CD14-positive monocyte (primary cell): ENCODE measurements at regions not wholly inside any gene's neighbourhood (a gene's known extent, or its start where the extent isn't known, plus 50 kb on each side); places are given as distances from the start of the nearest gene placed in this dataset.

Source experiments
- DNase-seq, 3 donors: peaks; one replicate each; pipeline ENCODE4 v3.0.0-alpha.2; 2011 to 2022
- H2AFZ ChIP-seq: 2 replicates; pipeline ENCODE4 v1.6.0; 2012; ENCODE audit warnings: mild to moderate bottlenecking, low read depth, low read length, inconsistent platforms; ENCODE audit not compliant: insufficient read depth, poor library complexity, severe bottlenecking
- H3K27ac ChIP-seq, 2 donors: 1 replicate in 1 of 2; 2 replicates in 1 of 2; pipeline ENCODE4 v1.5.1; 2012 to 2013; ENCODE audit warnings: low read length in 2 of 2, control low read depth in 1 of 2, inconsistent platforms in 1 of 2, low read depth in 1 of 2, mild to moderate bottlenecking in 1 of 2
- H3K27me3 ChIP-seq, 2 donors: one replicate each; pipeline versions ENCODE4 v1.6.0 to v1.6.1; 2011 to 2013; ENCODE audit warnings: low read length in 2 of 2; ENCODE audit not compliant: control insufficient read depth in 2 of 2, insufficient read depth in 2 of 2
- H3K36me3 ChIP-seq, 2 donors: replicated peaks in 1 of 2; 1 replicate in 1 of 2; 2 replicates in 1 of 2; pipeline versions ENCODE4 v1.5.1 to v1.6.1; 2012 to 2013; ENCODE audit warnings: low read length in 2 of 2, control low read depth in 1 of 2, inconsistent platforms in 1 of 2, mild to moderate bottlenecking in 1 of 2; ENCODE audit not compliant: insufficient read depth in 2 of 2, control insufficient read depth in 1 of 2
- H3K4me1 ChIP-seq, 2 donors: 1 replicate in 1 of 2; 2 replicates in 1 of 2; pipeline versions ENCODE4 v1.5.1 to v1.6.1; 2012 to 2013; ENCODE audit warnings: low read length in 2 of 2, control low read depth in 1 of 2, inconsistent platforms in 1 of 2, mild to moderate bottlenecking in 1 of 2, moderate library complexity in 1 of 2; ENCODE audit not compliant: insufficient read depth in 2 of 2, control insufficient read depth in 1 of 2
- H3K4me2 ChIP-seq: replicated peaks from 2 replicates; pipeline ENCODE3; 2012; ENCODE audit warnings: low read length, moderate library complexity, mild to moderate bottlenecking; ENCODE audit not compliant: poor library complexity, severe bottlenecking; ENCODE audit errors: extremely low read depth
- H3K4me3 ChIP-seq, 3 experiments: fragments of 200-600 bp in 1 of 3; sonication (generic) in 1 of 3; replicated peaks in 1 of 3; 1 replicate in 2 of 3; 2 replicates in 1 of 3; pipeline ENCODE4 v1.5.1; 2011 to 2013; ENCODE audit warnings: low read length in 3 of 3, mild to moderate bottlenecking in 3 of 3, control low read depth in 2 of 3, low read depth in 2 of 3, inconsistent platforms in 1 of 3, moderate library complexity in 1 of 3
- H3K79me2 ChIP-seq: 2 replicates; pipeline ENCODE4 v1.6.0; 2012; ENCODE audit warnings: mild to moderate bottlenecking, control low read depth, inconsistent platforms, low read length, moderate library complexity; ENCODE audit not compliant: insufficient read depth
- H3K9ac ChIP-seq: 2 replicates; pipeline ENCODE4 v1.6.0; 2017; ENCODE audit warnings: low read length, mild to moderate bottlenecking; ENCODE audit not compliant: insufficient read depth, poor library complexity, severe bottlenecking
- H3K9me3 ChIP-seq, 2 donors: replicated peaks in 1 of 2; 1 replicate in 1 of 2; 2 replicates in 1 of 2; pipeline versions ENCODE4 v1.5.1 to v1.6.1; 2012 to 2013; ENCODE audit warnings: low read length in 2 of 2, control low read depth in 1 of 2; ENCODE audit not compliant: control insufficient read depth in 1 of 2, insufficient read depth in 1 of 2
- H4K20me1 ChIP-seq: 2 replicates; pipeline ENCODE4 v1.6.0; 2012; ENCODE audit warnings: mild to moderate bottlenecking, low read length, control low read depth, moderate library complexity; ENCODE audit not compliant: insufficient read depth
- H3K27ac Mint-ChIP-seq, 7 donors: one replicate each; pipeline ENCODE4 v1.8.0; 2020; ENCODE audit warnings: mild to moderate bottlenecking in 7 of 7, mixed read lengths in 7 of 7, moderate library complexity in 6 of 7, inconsistent platforms in 2 of 7
- H3K27me3 Mint-ChIP-seq, 3 donors: one replicate each; pipeline ENCODE4 v1.8.0; 2021 to 2022; ENCODE audit warnings: low read depth in 3 of 3, mild to moderate bottlenecking in 3 of 3, mixed read lengths in 3 of 3, moderate library complexity in 3 of 3, inconsistent platforms in 1 of 3
- H3K36me3 Mint-ChIP-seq, 2 donors: one replicate each; pipeline ENCODE4 v1.8.0; 2020; ENCODE audit warnings: mixed read lengths in 2 of 2, inconsistent platforms in 1 of 2, mild to moderate bottlenecking in 1 of 2
- H3K4me1 Mint-ChIP-seq: one replicate; pipeline ENCODE4 v1.8.0; 2020; ENCODE audit warnings: mild to moderate bottlenecking, mixed read lengths
- H3K4me3 Mint-ChIP-seq, 2 donors: one replicate each; pipeline ENCODE4 v1.8.0; 2020; ENCODE audit warnings: mild to moderate bottlenecking in 2 of 2, mixed read lengths in 2 of 2, moderate library complexity in 1 of 2
- H3K9me3 Mint-ChIP-seq, 7 donors: one replicate each; pipeline ENCODE4 v1.8.0; 2020 to 2022; ENCODE audit warnings: mixed read lengths in 7 of 7, mild to moderate bottlenecking in 6 of 7, moderate library complexity in 6 of 7, inconsistent platforms in 2 of 7
- WGBS: methylation state at CpG from one replicate; pipeline ENCODE4 v1.1.5; 2013; ENCODE audit warnings: missing lambda C conversion rate; ENCODE audit not compliant: insufficient coverage; 5-methylcytosine and 5-hydroxymethylcytosine counted together
- intact Hi-C, 2 donors: fragments of 100-400 bp; cut with micrococcal nuclease; formaldehyde crosslinking; loops; one replicate each; pipeline versions ENCODE4 v1.15.0 to v1.15.1; 2023
- TF ChIP-seq, protein P1 (sequence below): fragments of 200-600 bp; IDR thresholded peaks from one replicate; pipeline ENCODE4 v1.8.0; 2022; ENCODE audit warnings: antibody characterized with exemption, mild to moderate bottlenecking

DNA sequence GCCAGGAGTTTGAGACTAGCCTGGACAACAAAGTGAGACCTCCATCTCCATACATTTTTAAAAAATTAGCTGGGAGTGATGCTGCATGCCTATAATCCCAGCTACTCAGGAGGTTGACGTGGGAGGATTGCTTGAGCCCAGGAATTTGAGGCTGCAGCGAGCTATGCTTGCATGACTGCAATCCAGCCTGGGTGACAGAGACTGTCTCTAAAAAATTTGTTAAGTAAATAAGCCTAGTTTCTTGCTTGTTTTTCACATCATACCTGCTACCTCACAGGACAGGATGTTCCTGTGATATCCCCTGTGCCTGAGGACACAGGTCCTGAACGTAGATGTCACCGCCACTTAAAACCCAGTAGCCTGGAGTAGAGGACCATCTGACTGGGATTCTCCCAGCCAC lies 348.6 kb downstream of the MN1 start:
- intact Hi-C loops = no loop called here
- H3K36me3 Mint-ChIP-seq = no peaks in the 10 kb centered on the region
- H3K4me3 Mint-ChIP-seq = no peak overlapping the region
- Histone ChIP-seq H2AFZ (no peak overlapping the region), H3K36me3 (no peaks in the 10 kb centered on the region), H4K20me1 (no peaks in the 10 kb centered on the region), H3K4me2 (no peak overlapping the region), H3K27me3 (no peaks in the 10 kb centered on the region), H3K4me1 (no peaks in the 10 kb centered on the region), H3K79me2 (no peaks in the 10 kb centered on the region), H3K4me3 (no peak overlapping the region), H3K9ac (no peak overlapping the region), H3K9me3 (peaks cover 0 to 6% of the 10 kb centered on the region in 2 donors), H3K27ac (no peak overlapping the region)
- H3K27me3 Mint-ChIP-seq = peaks cover 3 to 10% (median 7%) of the 10 kb centered on the region in 3 donors
- no peak for DNase-seq
- 100% methylated on average over 2 of the region's 4 CpGs for WGBS
- TF ChIP-seq, protein P1, sequence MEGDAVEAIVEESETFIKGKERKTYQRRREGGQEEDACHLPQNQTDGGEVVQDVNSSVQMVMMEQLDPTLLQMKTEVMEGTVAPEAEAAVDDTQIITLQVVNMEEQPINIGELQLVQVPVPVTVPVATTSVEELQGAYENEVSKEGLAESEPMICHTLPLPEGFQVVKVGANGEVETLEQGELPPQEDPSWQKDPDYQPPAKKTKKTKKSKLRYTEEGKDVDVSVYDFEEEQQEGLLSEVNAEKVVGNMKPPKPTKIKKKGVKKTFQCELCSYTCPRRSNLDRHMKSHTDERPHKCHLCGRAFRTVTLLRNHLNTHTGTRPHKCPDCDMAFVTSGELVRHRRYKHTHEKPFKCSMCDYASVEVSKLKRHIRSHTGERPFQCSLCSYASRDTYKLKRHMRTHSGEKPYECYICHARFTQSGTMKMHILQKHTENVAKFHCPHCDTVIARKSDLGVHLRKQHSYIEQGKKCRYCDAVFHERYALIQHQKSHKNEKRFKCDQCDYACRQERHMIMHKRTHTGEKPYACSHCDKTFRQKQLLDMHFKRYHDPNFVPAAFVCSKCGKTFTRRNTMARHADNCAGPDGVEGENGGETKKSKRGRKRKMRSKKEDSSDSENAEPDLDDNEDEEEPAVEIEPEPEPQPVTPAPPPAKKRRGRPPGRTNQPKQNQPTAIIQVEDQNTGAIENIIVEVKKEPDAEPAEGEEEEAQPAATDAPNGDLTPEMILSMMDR = no peak
- peaks cover 0 to 8% (median 6%) of the 10 kb centered on the region in 7 donors for H3K9me3 Mint-ChIP-seq
- H3K4me1 Mint-ChIP-seq = no peaks in the 10 kb centered on the region
- H3K27ac Mint-ChIP-seq = no peak overlapping the region

DNA sequence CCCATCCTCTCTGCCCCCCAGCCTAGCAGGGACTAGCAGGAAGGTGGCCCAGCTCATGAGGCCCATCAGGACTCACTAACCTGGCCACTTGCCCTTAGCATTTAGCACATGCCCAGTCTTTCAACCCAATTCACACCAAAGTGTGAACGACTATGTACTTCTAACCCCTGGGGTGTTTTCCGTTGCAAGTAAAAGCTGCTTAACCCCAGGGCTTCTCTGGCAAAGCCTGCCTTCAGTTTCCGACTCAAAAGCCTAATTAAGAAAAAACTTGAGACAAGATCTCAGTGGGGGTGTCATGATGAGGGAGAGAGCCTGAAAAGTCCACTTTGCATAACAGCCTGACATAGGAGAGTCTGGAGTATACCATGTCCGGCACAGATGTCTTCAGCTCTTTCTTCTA lies 347.8 kb downstream of the MN1 start:
- H3K9me3 Mint-ChIP-seq = peaks cover 0 to 8% (median 6%) of the 10 kb centered on the region in 7 donors
- Histone ChIP-seq H3K4me1 (no peaks in the 10 kb centered on the region), H3K79me2 (no peaks in the 10 kb centered on the region), H3K4me3 (no peak overlapping the region), H3K9ac (no peak overlapping the region), H3K4me2 (no peak overlapping the region), H3K9me3 (peaks cover 0 to 6% of the 10 kb centered on the region in 2 donors), H4K20me1 (no peaks in the 10 kb centered on the region), H3K36me3 (no peaks in the 10 kb centered on the region), H2AFZ (no peak overlapping the region), H3K27ac (no peak overlapping the region), H3K27me3 (no peaks in the 10 kb centered on the region)
- TF ChIP-seq, protein P1 = no peak
- intact Hi-C loops = no loop called here
- H3K36me3 Mint-ChIP-seq = no peaks in the 10 kb centered on the region
- no peak for DNase-seq
- H3K27me3 Mint-ChIP-seq = peaks cover 6 to 13% (median 7%) of the 10 kb centered on the region in 3 donors
- no peaks in the 10 kb centered on the region for H3K4me1 Mint-ChIP-seq
- H3K4me3 Mint-ChIP-seq = no peak overlapping the region
- H3K27ac Mint-ChIP-seq = no peak overlapping the region
- 83% methylated on average over 2 of the region's 4 CpGs for WGBS
